NCI-H1417 treated with DMSO at 0.1 percent for 48 hours (cell line): ENCODE measurements at regions not wholly inside any gene's neighbourhood (a gene's known extent, or its start where the extent isn't known, plus 50 kb on each side); places are given as distances from the start of the nearest gene placed in this dataset.
"Not testable (repeated sequence)": the region's sequence is repeated elsewhere in the genome, so short reads cannot be mapped to it uniquely, and the experiment has no call there.

ENCODE experiments used
- DNase-seq: peaks from one replicate; lab custom pipeline; 2025; lab: John Stamatoyannopoulos, UW

- no peak for DNase-seq
These were observed 127.0 kb upstream of the MON1B start for GRCh38 chr16:77064037-77064436.

- DNase-seq = no peak
These were observed 124.0 kb upstream of the MON1B start for GRCh38 chr16:77066896-77067496.

- no peak for DNase-seq
These were observed 123.1 kb upstream of the MON1B start for GRCh38 chr16:77067900-77068299.

GRCh38 chr16:77068402-77068801, 122.6 kb upstream of the MON1B start:
- DNase-seq = no peak

GRCh38 chr16:77069929-77070328, 121.1 kb upstream of the MON1B start:
- no peak for DNase-seq

GRCh38 chr16:77070683-77071082, 120.3 kb upstream of the MON1B start:
- no peak for DNase-seq

- no peak for DNase-seq
These were observed 114.2 kb upstream of the MON1B start for GRCh38 chr16:77076839-77077238.

GRCh38 chr16:77077256-77077922, 113.6 kb upstream of the MON1B start:
- DNase-seq = no peak

GRCh38 chr16:77085981-77086380, 105.0 kb upstream of the MON1B start:
- no peak for DNase-seq

- DNase-seq = no peak
These were observed 100.9 kb upstream of the MON1B start for GRCh38 chr16:77090062-77090461.

GRCh38 chr16:77093309-77093708, 97.7 kb upstream of the MON1B start:
- DNase-seq = no peak

GRCh38 chr16:77093999-77094398, 97.0 kb upstream of the MON1B start:
- DNase-seq = no peak

GRCh38 chr16:77111056-77111565, 79.9 kb upstream of the MON1B start:
- DNase-seq = no peak

- no peak for DNase-seq
These were observed 78.2 kb upstream of the MON1B start for GRCh38 chr16:77112746-77113145.

GRCh38 chr16:77113835-77114234, 77.2 kb upstream of the MON1B start:
- no peak for DNase-seq

GRCh38 chr16:77114361-77114760, 76.6 kb upstream of the MON1B start:
- DNase-seq = not testable (repeated sequence)

GRCh38 chr16:77116856-77117255, 74.1 kb upstream of the MON1B start:
- no peak for DNase-seq

GRCh38 chr16:77117707-77118106, 73.3 kb upstream of the MON1B start:
- no peak for DNase-seq

- DNase-seq = no peak
These were observed 59.6 kb upstream of the MON1B start for GRCh38 chr16:77131398-77131797.

- no peak for DNase-seq
These were observed 58.9 kb upstream of the MON1B start for GRCh38 chr16:77132051-77132618.

- no peak for DNase-seq
These were observed 57.3 kb upstream of the MON1B start for GRCh38 chr16:77133706-77134105.

- no peak for DNase-seq
These were observed 53.9 kb upstream of the MON1B start for GRCh38 chr16:77137045-77137444.
